Kidney (tissue), 13 donors: ENCODE measurements at regions not wholly inside any gene's neighbourhood (a gene's known extent, or its start where the extent isn't known, plus 50 kb on each side); places are given as distances from the start of the nearest gene placed in this dataset.

Experiments used
- DNase-seq, 5 donors: peaks; one replicate each; pipeline ENCODE4 v3.0.0-alpha.2; 2013 to 2020
- FAIRE-seq: peaks from 2 replicates; lab custom pipeline; 2012; peaks lifted over from hg19 to GRCh38; lab: Jason Lieb, UNC
- H3K27ac ChIP-seq, 2 donors: one replicate each; pipeline ENCODE4 v1.7.0; 2013; ENCODE audit warnings: low read depth in 2 of 2, low read length in 2 of 2, inconsistent platforms in 1 of 2
- H3K27me3 ChIP-seq: one replicate; pipeline ENCODE4 v1.7.1; 2013; ENCODE audit warnings: low read length, inconsistent platforms; ENCODE audit not compliant: control insufficient read depth, insufficient read depth
- H3K36me3 ChIP-seq, 3 donors: one replicate each; pipeline versions ENCODE4 v1.7.0 to v1.7.1; 2013; ENCODE audit warnings: low read length in 3 of 3, control low read depth in 1 of 3, inconsistent platforms in 1 of 3; ENCODE audit not compliant: insufficient read depth in 3 of 3, control insufficient read depth in 2 of 3
- H3K4me1 ChIP-seq, 3 donors: one replicate each; pipeline versions ENCODE4 v1.7.0 to v1.7.1; 2013; ENCODE audit warnings: low read length in 3 of 3, inconsistent platforms in 1 of 3, low read depth in 1 of 3; ENCODE audit not compliant: control insufficient read depth in 2 of 3, insufficient read depth in 2 of 3
- H3K4me3 ChIP-seq, 3 donors: one replicate each; pipeline versions ENCODE4 v1.7.0 to v1.8.1; 2013; ENCODE audit warnings: low read length in 3 of 3, control low read depth in 1 of 3, inconsistent platforms in 1 of 3
- H3K9ac ChIP-seq, 3 donors: one replicate each; pipeline versions ENCODE4 v1.7.0 to v1.7.1; 2013; ENCODE audit warnings: low read length in 3 of 3, control low read depth in 1 of 3, inconsistent platforms in 1 of 3
- H3K9me3 ChIP-seq, 3 donors: one replicate each; pipeline versions ENCODE4 v1.7.0 to v1.7.1; 2013; ENCODE audit warnings: low read length in 3 of 3, control low read depth in 1 of 3, inconsistent platforms in 1 of 3; ENCODE audit not compliant: control insufficient read depth in 2 of 3, insufficient read depth in 1 of 3
- CTCF ChIP-seq: IDR thresholded peaks from 3 replicates; pipeline ENCODE4 v1.5.1; 2012; ENCODE audit warnings: mild to moderate bottlenecking, moderate library complexity, borderline replicate concordance; ENCODE audit not compliant: insufficient read depth; ENCODE audit errors: extremely low read depth
- intact Hi-C: fragments of 100-400 bp; cut with DNase I; formaldehyde crosslinking; loops from one replicate; pipeline ENCODE4 v1.11.1; 2022
- donor health status: control.
- donor health status: control.
- donor health status: control.
- donor health status: control.
- donor health status: control.
- donor health status: DM: yes; HTN: yes; CAD: no.
- donor health status: Normal renal cell carcinoma (clear cell type).

- no peak overlapping the region for H3K27ac ChIP-seq
- H3K4me1 ChIP-seq, result no peaks in the 10 kb centered on the region
- DNase-seq (no peak), FAIRE-seq (no peak)
- no peak for TF ChIP-seq CTCF
- no peak overlapping the region for H3K9ac ChIP-seq
- no peaks in the 10 kb centered on the region for H3K27me3 ChIP-seq
- intact Hi-C loops, result no loop called here
- peaks cover 0 to 9% (median 0%) of the 10 kb centered on the region in 3 donors for H3K9me3 ChIP-seq
- H3K36me3 ChIP-seq, result no peaks in the 10 kb centered on the region
- no peak overlapping the region for H3K4me3 ChIP-seq
These were observed 120.6 kb upstream of the NRP1 start for GRCh38 chr10:33455029-33455428.

GRCh38 chr10:33454554-33454953 is 120.1 kb upstream of the NRP1 start:
- Histone ChIP-seq H3K27me3 (no peaks in the 10 kb centered on the region), H3K4me3 (no peak overlapping the region), H3K27ac (no peak overlapping the region), H3K4me1 (no peaks in the 10 kb centered on the region), H3K9me3 (peaks cover 0 to 9% (median 0%) of the 10 kb centered on the region in 3 donors), H3K36me3 (no peaks in the 10 kb centered on the region), H3K9ac (no peak overlapping the region)
- FAIRE-seq, result no peak
- no peak for TF ChIP-seq CTCF
- intact Hi-C loops, result no loop called here
- DNase-seq, result no peak

- FAIRE-seq (no peak), DNase-seq (peak in 2 of 5 donors; percentile 49 to 54)
- Histone ChIP-seq H3K4me3 (no peak overlapping the region), H3K27ac (no peak overlapping the region), H3K27me3 (no peaks in the 10 kb centered on the region), H3K4me1 (no peaks in the 10 kb centered on the region), H3K36me3 (no peaks in the 10 kb centered on the region), H3K9ac (no peak overlapping the region), H3K9me3 (peaks cover 0 to 9% (median 0%) of the 10 kb centered on the region in 3 donors)
- intact Hi-C loops, result no loop called here
- no peak for TF ChIP-seq CTCF
These were observed 118.9 kb upstream of the NRP1 start for GRCh38 chr10:33453081-33454025.
